ENCODE measurements at regions not wholly inside any gene's neighbourhood (a gene's known extent, or its start where the extent isn't known, plus 50 kb on each side); places are given as distances from the start of the nearest gene placed in this dataset.

DNA sequence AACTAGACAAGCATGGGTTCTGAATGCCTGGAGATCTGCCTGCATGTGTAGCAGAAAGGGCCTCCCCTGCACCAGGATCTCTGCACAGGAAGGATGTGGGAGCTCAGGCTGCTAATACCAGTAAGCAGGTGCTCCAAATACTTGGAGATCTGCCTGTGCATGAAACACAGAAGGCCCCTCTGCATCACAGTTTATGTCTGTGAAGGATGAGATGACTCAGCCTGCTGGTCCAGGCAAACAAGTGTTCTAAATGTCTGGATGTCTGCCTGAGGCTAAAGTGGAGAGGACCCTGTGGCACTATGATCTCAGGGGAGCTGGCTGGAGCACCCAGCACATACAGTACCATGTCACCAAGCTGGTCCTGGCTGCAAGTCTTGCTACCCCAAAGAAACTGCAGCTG is 678.8 kb downstream of the MCTP2 start:
- DNase-seq, result no peak

DNA sequence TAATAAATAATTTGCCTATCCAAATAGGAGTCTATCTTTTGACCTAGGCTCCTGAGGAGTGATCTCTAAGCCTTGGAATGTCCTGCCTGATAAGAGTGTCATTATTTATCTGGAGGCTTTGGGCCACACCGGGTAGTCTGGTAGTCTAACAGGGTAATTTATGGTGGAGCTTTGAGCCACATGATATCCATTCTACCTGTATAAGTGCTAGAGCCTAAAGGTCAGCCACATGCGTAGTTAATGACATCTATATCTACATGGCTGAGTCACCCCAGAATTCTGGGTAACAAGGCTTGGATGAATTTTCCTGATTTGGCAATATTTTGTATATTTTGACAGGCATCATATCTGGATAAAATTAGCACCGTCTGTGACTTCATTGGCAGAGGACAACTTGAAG is 681.4 kb downstream of the MCTP2 start:
- DNase-seq, result no peak

DNA sequence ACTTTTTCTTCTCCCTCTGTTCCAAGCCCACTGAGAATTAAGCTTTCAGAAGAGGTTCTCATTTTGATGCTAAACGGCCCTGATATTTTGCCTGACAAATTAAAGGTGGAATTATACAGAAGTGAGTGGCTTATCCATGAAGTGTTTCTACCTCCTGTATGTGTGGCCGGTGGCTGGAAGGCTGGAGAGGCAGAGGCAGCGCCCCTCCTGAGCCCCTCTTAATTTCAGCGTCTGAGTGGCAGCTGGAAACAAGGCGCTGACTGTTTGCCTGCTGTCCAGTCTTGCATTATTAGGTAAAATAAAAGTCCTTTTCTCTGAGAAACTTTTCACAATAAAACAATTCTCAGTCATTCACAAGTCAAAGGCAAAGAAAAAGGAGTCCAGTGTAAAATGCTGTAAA is 685.7 kb downstream of the MCTP2 start:
- DNase-seq, result no peak

DNA sequence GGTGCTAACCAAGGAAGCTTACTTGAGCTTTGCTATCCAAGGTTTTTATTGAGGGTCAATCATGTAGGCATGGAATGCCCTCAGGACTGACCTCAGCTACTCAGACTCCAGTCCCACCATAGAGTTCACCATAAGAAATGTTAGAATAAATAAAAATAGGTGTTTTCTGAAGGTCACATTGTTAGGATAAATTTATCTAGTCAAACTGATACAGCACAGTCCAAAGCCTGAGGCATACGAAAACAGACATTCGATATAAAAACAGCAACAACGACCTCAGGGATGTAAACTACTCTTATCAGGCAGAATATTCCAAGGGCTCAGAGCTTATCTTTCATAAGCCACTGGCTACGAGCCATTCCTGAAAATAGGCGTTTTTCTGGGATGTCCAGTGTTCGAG is 690.6 kb downstream of the MCTP2 start:
- DNase-seq, result no peak

DNA sequence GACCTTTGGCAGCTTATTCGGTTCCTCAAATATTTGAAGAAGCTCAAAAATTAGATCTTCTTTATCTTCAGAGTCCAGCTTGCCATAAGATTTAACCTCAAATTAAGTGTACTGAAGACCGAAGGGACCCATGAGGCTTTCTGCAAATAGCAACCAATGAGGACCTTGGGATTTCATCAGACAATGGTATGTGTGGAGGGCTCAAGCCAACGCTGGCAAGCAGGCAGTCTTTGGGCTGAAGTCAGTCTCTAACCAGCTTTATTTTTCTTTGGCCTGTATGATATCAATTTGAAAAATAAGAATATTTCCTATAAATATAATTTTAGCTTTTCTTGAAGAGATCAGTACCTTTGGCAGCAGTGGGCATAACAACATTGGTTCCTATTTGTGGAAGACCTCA is 692.7 kb downstream of the MCTP2 start:
- no peak for DNase-seq

DNA sequence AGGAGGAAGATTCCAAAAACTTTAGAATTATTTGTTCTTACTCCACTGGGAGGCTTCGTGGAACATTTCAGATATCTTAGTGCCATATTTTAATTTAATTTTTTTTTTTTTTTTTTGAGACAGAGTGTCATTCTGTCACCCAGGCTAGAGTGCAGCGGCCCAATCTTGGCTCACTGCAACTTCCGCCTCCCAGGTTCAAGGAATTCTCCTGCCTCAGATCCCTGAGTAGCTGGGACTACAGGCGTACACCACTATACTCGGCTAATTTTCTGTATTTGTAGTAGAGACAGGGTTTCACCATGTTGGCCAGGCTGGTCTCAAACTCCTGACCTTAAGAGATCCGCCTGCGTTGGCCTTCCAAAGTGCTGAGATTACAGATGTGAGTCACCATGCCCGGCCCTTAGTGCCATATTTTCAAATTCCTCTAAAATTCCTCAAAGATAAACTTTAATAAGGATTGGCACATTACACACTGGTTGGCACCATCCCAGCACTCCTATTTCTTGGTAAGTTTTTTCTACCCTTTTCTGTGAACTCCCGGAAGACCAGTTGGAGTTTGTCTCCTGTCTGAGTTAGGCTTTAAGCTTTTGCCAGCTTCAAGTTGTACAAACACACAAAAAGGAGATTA is 693.7 kb downstream of the MCTP2 start:
- DNase-seq, result peak in 1 of 2 donors; percentile 18

DNA sequence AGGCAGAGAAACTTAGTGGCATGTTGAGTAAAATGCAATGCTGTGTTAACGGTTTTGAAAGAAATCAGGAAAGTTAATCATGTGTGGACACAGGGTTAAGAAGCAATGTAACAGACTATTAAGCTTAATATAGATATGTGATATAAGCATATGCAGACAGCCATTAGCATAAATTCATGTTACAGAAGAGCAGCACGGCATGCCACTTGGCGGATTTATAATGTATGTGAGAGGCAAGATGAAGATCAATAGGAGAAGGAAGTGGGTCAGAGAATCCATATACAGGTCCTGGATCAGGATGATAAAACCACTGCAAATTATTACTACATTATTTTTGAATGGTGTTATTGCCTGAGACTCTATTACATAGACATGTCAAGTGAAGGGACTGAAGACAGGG is 694.3 kb downstream of the MCTP2 start:
- peak in 1 of 2 donors; percentile 5 for DNase-seq

DNA sequence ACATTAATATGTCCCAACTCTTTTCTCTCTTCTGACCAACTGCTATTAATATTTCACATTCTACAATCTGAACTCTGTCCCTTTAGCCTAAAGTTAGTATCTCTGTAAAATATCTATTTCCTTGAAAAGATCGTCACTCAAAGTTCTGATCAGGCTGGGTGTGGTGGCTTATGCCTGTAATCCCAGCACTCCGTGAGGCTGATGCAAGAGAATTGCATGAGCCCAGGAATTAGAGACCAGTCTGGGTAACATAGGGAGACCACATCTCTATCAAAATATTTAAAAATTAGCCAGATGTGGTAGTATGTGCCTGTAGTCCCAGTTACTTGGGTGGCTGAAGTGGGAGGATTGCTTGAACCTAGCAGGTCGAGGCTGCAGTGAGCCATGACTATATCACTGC is 695.6 kb downstream of the MCTP2 start:
- no peak for DNase-seq

DNA sequence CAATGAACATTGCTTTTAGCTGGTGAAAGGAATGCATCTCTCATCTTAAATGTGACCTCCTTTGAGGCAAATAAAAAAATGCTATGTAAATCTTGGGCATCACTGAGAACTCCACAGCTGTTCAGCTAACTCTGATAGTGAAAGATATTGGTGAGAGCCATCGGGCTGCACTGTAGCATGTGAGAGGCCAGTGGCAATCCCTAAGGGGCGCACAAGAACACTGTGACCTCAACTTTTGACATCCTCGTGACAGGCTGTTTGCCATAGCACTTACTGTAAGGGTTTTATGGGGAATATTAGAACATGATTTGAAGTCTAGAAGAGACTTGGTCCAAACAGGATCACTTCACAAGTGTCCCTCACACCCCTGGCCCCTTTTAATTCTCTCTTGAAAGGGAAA is 697.9 kb downstream of the MCTP2 start:
- DNase-seq, result no peak

DNA sequence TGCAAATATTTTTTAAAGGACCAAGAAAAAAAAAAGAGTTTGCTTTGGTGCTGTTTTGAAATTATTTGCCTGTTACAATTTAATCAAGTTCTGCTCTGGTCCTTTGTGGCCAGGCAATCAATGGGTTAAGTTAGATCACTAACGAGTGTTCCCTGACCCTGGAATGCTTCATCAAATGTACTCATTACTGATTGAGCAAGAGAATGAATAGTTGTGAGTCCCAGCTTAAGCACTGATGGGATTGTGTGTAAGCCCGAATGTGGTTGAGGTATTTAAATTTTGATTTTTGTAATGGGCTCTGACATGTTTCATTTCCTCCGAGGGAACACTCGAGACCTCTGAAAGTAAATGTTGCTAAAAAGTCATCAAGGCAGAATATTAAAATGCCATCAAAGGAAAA is 699.1 kb downstream of the MCTP2 start:
- DNase-seq, result no peak

DNA sequence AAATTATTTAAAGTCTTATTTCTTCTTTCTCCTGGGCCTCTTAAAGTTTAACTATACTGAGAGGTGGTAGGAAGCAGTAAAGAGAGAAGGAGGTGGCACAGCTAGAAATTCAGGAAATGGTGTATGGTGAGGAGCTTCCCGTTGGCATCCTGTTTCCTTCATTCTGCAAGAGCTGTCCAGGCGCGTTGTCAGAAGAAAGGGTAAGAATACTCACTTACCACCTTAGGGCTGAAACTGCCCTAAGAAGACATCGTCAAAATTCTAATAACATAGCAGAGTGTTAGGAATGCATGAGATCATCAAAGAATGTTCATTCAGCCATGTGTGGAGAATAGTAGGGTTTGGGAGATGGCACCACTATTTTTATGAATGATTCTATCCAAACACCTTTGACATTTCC is 699.6 kb downstream of the MCTP2 start:
- DNase-seq, result no peak

DNA sequence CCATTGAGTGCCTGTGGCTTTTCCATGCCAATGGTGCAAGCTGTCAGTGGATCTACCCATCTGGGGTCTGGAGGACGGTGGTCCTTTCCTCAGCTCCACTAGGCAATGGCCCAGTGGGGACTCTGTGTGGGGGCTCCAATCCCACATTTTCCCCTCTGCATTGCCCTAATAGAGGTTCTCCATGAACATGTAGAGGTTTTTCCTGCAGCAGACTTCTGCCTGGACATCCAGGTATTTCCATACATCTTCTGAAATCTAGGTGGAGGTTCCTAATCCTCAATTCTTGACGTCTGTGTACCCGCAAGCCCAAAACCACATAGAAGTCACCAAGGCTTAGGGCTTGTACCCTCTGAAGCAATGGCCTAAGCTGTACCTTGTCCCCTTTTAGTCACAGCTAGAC is 703.1 kb downstream of the MCTP2 start:
- DNase-seq, result no peak

DNA sequence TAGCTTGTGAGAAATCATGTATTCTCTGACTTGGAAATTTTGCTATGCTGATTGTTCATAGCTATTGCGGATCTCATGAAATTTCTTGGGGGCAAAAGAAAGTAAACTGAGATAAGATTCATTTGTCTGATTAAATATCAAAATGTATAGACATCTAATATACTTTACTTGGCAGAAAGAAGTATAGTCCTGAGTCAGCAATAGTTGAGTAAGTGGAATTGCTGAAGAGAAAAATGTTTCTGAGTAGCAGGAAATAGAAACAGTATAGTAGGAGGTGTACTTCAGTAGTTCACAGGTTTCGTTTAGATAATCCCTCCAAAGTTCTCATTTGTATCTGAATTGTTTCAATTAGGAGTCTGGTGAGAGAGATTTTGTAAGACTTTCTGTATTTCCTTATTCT is 705.9 kb downstream of the MCTP2 start:
- no peak for DNase-seq

DNA sequence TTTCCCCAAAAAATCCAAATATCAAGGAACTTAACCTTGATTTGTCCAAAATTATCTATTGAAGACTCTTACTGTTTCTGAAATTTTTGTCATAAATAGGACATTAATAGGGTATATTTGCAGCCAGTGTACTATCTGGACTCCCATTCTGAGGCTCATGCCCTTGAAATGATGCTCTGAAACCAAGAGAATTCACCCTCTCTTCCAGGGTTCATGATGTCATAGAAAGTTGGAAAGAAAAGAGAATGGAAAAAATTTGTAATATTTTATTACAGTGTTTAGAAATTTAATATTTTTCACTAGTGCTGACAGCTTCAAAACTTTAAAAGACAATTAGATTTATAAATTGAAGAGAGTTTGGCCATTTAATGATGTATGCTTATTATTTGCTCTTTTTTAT is 712.5 kb downstream of the MCTP2 start:
- no peak for DNase-seq

DNA sequence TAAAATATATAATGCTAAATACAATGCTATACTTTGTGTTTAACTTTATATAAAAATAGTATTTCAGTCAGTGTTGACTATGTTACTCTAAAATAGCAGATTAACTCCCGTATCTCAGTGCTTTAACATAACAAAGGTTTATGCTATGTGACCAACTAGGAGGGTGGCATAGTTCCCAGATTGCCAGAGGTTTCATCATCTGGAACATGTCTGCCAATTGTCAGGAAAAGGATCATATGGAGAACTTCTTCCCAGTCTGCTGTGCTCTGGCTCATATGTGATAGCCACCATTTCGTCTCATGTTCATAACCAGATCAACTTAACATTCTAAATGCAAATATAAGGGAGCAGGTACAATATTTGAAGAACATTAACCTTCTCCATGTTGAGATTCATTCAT is 720.2 kb downstream of the MCTP2 start:
- no peak for DNase-seq

DNA sequence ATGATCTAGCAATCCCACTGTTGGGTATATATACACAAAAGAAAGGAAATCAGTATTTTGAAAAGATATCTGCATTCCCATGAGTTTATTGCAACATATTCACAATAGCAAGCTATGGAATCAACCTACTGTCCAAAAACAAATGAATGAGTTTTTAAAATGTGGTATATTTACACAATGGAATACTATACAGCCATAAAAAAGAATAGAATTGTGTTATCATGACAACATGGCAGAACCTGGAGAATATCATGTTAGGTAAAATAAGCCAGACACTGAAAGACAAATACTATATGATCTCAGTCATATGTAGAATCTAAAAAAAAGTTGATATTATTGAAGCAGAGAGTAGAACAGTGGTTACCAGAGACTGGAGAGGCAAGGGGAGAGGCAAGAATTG is 732.6 kb downstream of the MCTP2 start:
- DNase-seq, result no peak

DNA sequence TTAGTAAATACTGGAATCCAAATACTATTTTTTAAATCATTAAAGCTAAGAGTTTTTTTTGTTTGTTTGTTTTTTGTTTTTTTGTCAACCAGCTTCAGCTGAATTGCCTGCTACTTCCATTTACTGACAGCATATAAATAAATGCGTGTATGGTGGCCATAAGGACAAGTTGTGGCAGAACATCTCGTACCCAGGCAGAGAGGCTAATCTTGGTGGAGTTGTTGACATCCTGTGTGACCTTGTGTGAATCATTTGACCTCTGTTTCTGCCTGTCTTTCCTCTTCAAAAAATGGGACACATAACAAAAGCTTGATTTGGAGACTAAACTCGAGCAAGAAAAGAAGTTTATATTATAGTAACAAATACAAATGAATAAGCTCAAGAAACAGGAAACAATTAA is 734.2 kb downstream of the MCTP2 start:
- DNase-seq, result no peak

DNA sequence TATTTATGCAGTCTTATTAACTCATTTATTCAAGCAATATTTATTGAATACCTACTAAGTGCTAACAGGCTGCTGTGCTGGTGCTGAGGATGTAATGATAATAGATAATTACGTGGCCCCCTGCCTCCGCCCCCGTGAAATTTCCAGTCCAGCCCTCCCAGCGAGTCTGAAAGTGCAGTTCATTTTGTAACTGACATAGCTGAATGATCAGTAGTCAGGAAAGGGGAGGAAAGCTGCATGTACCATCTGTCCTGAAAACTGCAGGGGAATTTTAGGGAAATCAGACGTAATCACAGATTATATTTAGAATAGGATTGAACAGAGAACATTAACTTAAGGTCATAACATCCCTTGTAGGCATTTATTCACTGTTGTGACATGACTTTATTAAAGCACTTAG is 736.8 kb downstream of the MCTP2 start:
- no peak for DNase-seq

DNA sequence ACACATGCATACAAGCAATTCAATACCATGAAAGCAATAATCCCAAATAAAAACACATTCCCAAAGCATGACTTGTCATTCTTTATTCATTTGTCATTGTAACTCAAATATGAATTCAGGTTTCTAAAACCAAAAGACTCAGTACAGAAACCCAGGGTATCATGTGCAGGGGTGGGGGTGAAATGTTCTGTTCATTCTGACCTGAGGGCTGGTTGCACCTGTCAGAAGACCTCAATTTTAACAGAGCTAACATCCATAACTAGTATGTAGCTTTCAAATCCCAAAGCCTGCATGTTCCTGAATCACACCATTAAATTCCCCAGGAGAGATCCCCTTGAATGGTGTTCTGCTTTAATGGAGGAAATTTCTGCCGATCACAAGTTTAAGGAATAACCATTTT is 738.7 kb downstream of the MCTP2 start:
- DNase-seq, result no peak

DNA sequence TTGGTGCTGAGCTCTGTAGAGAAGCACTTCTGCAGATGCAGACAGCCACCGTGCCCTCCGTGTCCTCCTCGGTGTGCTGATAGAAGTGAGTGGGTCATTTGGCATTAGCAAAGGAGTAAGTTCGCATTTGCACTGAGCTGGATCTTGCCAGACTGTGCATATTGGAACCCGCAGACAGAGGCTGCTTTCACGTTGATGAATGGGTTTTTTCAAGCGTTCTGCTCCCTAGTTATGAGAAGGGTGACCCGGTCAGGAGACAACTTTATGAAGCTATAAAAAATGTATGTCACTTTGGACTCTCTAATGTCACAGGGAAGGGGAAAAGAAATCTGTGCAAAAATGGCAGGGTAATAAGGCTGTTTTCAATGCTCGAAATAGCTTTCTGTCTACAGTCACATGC is 739.4 kb downstream of the MCTP2 start:
- DNase-seq, result no peak

DNA sequence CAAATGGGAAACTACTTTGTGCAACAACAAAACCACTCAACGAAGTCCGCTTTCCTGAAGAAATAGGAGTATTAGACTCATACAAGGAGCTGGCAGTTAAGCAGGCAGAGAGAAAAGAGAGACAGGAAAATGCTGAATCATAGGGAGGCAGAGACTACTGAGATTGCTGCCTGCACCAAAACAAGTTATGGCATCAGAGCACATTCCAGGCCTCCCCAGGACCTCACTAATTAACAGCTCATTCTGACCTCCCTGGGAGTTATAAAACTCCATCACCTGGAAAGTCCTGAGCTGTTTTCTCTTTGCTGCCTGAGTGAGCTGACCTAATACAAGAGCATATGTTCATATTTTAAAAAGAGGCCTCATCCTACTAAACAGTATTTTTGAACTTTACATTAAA is 741.0 kb downstream of the MCTP2 start:
- DNase-seq, result no peak

DNA sequence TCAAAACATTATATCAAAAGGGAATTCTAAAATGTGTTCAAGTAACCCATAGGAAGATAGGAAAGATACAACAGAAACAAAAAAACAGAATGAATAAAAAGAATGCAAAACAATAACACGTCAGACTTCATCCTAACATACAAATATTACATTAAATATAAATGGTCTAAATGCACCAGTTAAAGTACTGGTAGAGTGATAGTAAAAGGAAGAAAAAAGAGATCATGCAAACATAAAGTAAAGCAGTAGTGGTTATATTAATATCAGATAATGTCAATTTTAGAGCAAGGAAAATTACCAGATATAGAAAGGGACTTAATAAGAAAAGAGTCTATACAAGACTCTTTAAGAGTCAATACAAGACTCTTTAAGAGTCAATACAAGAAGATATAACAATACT is 755.7 kb downstream of the MCTP2 start:
- DNase-seq, result no peak

DNA sequence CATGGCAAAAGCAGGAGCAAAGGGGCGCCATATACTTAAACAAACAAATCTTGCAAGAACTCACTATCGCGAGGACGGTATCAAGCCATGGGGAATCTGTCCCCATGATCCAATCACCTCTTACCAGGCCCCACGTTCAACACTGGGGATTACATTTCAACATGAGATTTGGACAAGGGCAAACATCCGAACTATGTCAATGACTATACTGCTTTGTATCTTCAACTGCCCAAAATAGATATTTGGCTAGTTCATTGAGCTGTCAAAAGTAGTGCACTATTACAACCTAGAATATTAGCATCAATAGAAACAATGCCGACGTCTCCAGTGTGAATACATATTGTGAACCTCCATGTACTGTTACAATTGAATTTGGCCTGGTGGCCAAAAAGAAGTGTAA is 760.4 kb downstream of the MCTP2 start:
- DNase-seq, result no peak

DNA sequence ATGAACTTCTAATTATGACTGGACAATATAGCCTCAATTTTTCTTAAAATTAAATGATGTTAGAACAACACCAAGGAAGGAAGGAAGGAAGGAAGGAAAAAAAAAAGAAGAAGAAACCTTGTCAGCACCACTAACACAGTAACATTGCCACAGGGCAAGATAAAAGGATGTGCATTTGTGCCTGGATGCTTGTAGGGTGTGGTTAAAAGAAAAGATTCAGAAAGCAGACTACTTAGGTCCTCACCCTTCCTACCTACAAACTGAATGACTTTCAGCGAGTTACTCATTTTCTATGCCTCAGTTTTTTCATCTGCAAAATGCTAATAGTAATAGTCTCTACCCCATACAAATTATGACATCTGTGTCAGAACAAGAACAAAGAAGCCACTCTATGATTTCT is 778.3 kb downstream of the MCTP2 start:
- DNase-seq, result no peak

DNA sequence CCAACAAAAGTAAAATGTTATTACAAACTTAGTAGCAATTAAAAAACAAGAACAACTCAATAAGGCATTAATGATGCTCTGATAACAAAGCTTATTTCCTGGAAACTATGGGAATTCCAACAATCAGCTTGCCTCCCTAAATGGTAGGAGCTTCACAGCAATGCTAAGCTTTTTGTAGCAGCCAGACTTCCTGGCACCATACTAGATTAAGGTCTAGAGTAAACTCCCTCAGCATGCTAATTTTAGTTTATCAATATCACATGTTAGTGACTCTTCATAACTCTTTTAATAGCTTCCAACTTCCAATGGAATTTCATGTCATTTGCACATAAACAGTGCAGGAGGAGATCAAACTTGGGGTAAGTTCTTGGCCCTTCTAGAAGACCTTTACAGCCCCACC is 782.0 kb downstream of the MCTP2 start:
- no peak for DNase-seq

All from right lung (tissue), 2 donors.